Loucy (cell line): ENCODE measurements at regions not wholly inside any gene's neighbourhood (a gene's known extent, or its start where the extent isn't known, plus 50 kb on each side); places are given as distances from the start of the nearest gene placed in this dataset.

ENCODE experiments used
- H2AFZ ChIP-seq: fragments of 200-600 bp; sonication (generic); 2 replicates; pipeline ENCODE4 v1.6.0; 2016; ENCODE audit warnings: antibody characterized with exemption, mild to moderate bottlenecking, low read length, moderate library complexity
- H3F3A ChIP-seq: fragments of 200-600 bp; 2 replicates; pipeline ENCODE4 v1.6.0; 2016; ENCODE audit warnings: antibody characterized with exemption, low read depth, mild to moderate bottlenecking
- H3K27me3 ChIP-seq: fragments of 200-600 bp; sonication (generic); 2 replicates; pipeline ENCODE4 v1.6.1; 2014; ENCODE audit warnings: low read length, mild to moderate bottlenecking; ENCODE audit not compliant: insufficient read depth, poor library complexity, severe bottlenecking
- H3K36me3 ChIP-seq: fragments of 200-600 bp; sonication (generic); 2 replicates; pipeline ENCODE4 v1.6.1; 2016; ENCODE audit warnings: low read length; ENCODE audit not compliant: insufficient read depth
- H3K4me1 ChIP-seq: fragments of 200-600 bp; sonication (generic); 2 replicates; pipeline ENCODE4 v1.5.1; 2014; ENCODE audit warnings: low read length, mild to moderate bottlenecking; ENCODE audit not compliant: insufficient read depth, poor library complexity, severe bottlenecking
- H3K4me2 ChIP-seq: fragments of 200-600 bp; sonication (generic); 2 replicates; pipeline ENCODE4 v1.6.0; 2014; ENCODE audit warnings: antibody characterized with exemption, low read length, low read depth, mild to moderate bottlenecking; ENCODE audit not compliant: poor library complexity, severe bottlenecking
- H3K4me3 ChIP-seq: fragments of 200-600 bp; sonication (generic); 2 replicates; pipeline ENCODE4 v1.5.1; 2014; ENCODE audit warnings: low read length, mild to moderate bottlenecking, mixed read lengths; ENCODE audit not compliant: poor library complexity, severe bottlenecking
- H3K79me2 ChIP-seq: fragments of 200-600 bp; sonication (generic); 2 replicates; pipeline ENCODE4 v1.6.1; 2014; ENCODE audit warnings: low read length; ENCODE audit not compliant: insufficient read depth
- H3K9ac ChIP-seq: fragments of 200-600 bp; sonication (generic); 2 replicates; pipeline ENCODE4 v1.6.0; 2014; ENCODE audit warnings: mild to moderate bottlenecking, low read depth, low read length, moderate library complexity; ENCODE audit not compliant: poor library complexity, severe bottlenecking
- H3K9me2 ChIP-seq: fragments of 200-600 bp; sonication (generic); replicated peaks from 2 replicates; pipeline ENCODE4 v1.6.1; 2016; ENCODE audit warnings: low read depth, low read length, mixed read lengths
- H3K9me3 ChIP-seq: fragments of 200-600 bp; sonication (generic); 2 replicates; pipeline ENCODE4 v1.6.1; 2014; ENCODE audit warnings: mild to moderate bottlenecking, antibody characterized with exemption, low read length, low read depth; ENCODE audit not compliant: insufficient read depth
- H4K20me1 ChIP-seq: fragments of 200-600 bp; sonication (generic); 2 replicates; pipeline ENCODE4 v1.6.0; 2014; ENCODE audit warnings: antibody characterized with exemption, low read length, mild to moderate bottlenecking; ENCODE audit not compliant: insufficient read depth, poor library complexity, severe bottlenecking
- CTCF ChIP-seq: fragments of 200-600 bp; sonication (generic); conservative IDR thresholded peaks from 2 replicates; pipeline ENCODE4 v1.5.1; 2014; ENCODE audit warnings: mild to moderate bottlenecking, antibody characterized with exemption, low read length
- EZH2phosphoT487 ChIP-seq: fragments of 200-600 bp; IDR thresholded peaks from 2 replicates; pipeline ENCODE4 v1.6.1; 2018; ENCODE audit warnings: antibody characterized with exemption, mild to moderate bottlenecking, moderate library complexity, borderline replicate concordance

GRCh38 chr5:4418084-4418483 lies 722.0 kb upstream of the ADAMTS16 start:
- H3K9me2 ChIP-seq, result no peaks in the 10 kb centered on the region
- TF ChIP-seq CTCF (no peak), EZH2phosphoT487 (no peak)
- no peaks in the 10 kb centered on the region for H3K27me3 ChIP-seq
- H3F3A ChIP-seq, result no peaks in the 10 kb centered on the region
- no peak overlapping the region for H3K4me3 ChIP-seq
- no peak overlapping the region for H2AFZ ChIP-seq
- no peaks in the 10 kb centered on the region for H3K4me1 ChIP-seq
- no peak overlapping the region for H3K9ac ChIP-seq
- no peaks in the 10 kb centered on the region for H4K20me1 ChIP-seq
- H3K36me3 ChIP-seq, result no peaks in the 10 kb centered on the region
- H3K79me2 ChIP-seq, result no peaks in the 10 kb centered on the region
- H3K4me2 ChIP-seq, result no peak overlapping the region
- H3K9me3 ChIP-seq, result no peaks in the 10 kb centered on the region

GRCh38 chr5:4419281-4419680 lies 720.8 kb upstream of the ADAMTS16 start:
- no peaks in the 10 kb centered on the region for H3F3A ChIP-seq
- H3K9ac ChIP-seq, result no peak overlapping the region
- H3K36me3 ChIP-seq, result no peaks in the 10 kb centered on the region
- H3K4me2 ChIP-seq, result no peak overlapping the region
- H3K79me2 ChIP-seq, result no peaks in the 10 kb centered on the region
- no peaks in the 10 kb centered on the region for H4K20me1 ChIP-seq
- H3K4me3 ChIP-seq, result no peak overlapping the region
- H2AFZ ChIP-seq, result no peak overlapping the region
- H3K4me1 ChIP-seq, result no peaks in the 10 kb centered on the region
- no peaks in the 10 kb centered on the region for H3K9me2 ChIP-seq
- TF ChIP-seq EZH2phosphoT487 (no peak), CTCF (no peak)
- H3K9me3 ChIP-seq, result no peaks in the 10 kb centered on the region
- no peaks in the 10 kb centered on the region for H3K27me3 ChIP-seq

GRCh38 chr5:4420177-4420576 lies 720.0 kb upstream of the ADAMTS16 start:
- Histone ChIP-seq H4K20me1 (no peaks in the 10 kb centered on the region), H3K4me3 (no peak overlapping the region), H3K9me2 (no peaks in the 10 kb centered on the region)

More at GRCh38 chr5:4420177-4420576, 720.0 kb upstream of the ADAMTS16 start:
- Histone ChIP-seq H3K9ac (no peak overlapping the region), H2AFZ (no peak overlapping the region), H3K9me3 (no peaks in the 10 kb centered on the region), H3F3A (no peaks in the 10 kb centered on the region), H3K4me1 (no peaks in the 10 kb centered on the region), H3K79me2 (no peaks in the 10 kb centered on the region), H3K36me3 (no peaks in the 10 kb centered on the region), H3K27me3 (no peaks in the 10 kb centered on the region), H3K4me2 (no peak overlapping the region)
- TF ChIP-seq EZH2phosphoT487 (no peak), CTCF (no peak)
